Caco-2 (cell line): ENCODE measurements at regions not wholly inside any gene's neighbourhood (a gene's known extent, or its start where the extent isn't known, plus 50 kb on each side); places are given as distances from the start of the nearest gene placed in this dataset.

Experiments
- BruUV-seq: library from RNA; stranded (reverse); fragments of 400-500 nt; replicated peaks from 2 replicates; lab custom pipeline; 2021; lab: Mats Ljungman, UMichigan
- CTCF ChIA-PET: fragments of 300-600 bp; sonication (Branson Sonifier 250); formaldehyde crosslinking; loops from one replicate; lab custom pipeline; 2022; ENCODE audit warnings: antibody characterized with exemption; lab: Charles Lee
- POLR2A ChIA-PET: fragments of 300-600 bp; sonication (Branson Sonifier 250); formaldehyde crosslinking; loops from one replicate; lab custom pipeline; 2022; ENCODE audit warnings: antibody characterized with exemption; lab: Charles Lee
- DNase-seq, 2 experiments: peaks; one replicate each; pipeline versions ENCODE4 v3.0.0 to v3.0.0-alpha.2; 2020 to 2022
- H3K27me3 ChIP-seq: replicated peaks from 2 replicates; pipeline ENCODE4 v1.6.0; 2011; ENCODE audit warnings: low read length; ENCODE audit not compliant: control insufficient read depth, insufficient read depth
- H3K36me3 ChIP-seq: 2 replicates; pipeline ENCODE4 v1.5.1; 2011; ENCODE audit warnings: low read length; ENCODE audit not compliant: control insufficient read depth, insufficient read depth
- H3K4me1 ChIP-seq: fragments of 250-450 bp; sonication (Bioruptor Pico); 2 replicates; pipeline ENCODE4 v1.5.1; 2020; ENCODE audit warnings: mild to moderate bottlenecking
- H3K4me3 ChIP-seq: 2 replicates; pipeline ENCODE4 v1.5.1; 2011; ENCODE audit warnings: low read depth, mild to moderate bottlenecking, control low read depth, low read length
- H3K9me3 ChIP-seq: fragments of 250-450 bp; sonication (Bioruptor Pico); 2 replicates; pipeline ENCODE4 v1.5.1; 2020; ENCODE audit warnings: mild to moderate bottlenecking, moderate library complexity
- H3K27ac Mint-ChIP-seq: one replicate; pipeline ENCODE4 v1.8.0; 2022; ENCODE audit warnings: mixed read lengths; ENCODE audit not compliant: unreplicated experiment
- H3K27me3 Mint-ChIP-seq: one replicate; pipeline ENCODE4 v1.8.0; 2022; ENCODE audit warnings: mixed read lengths; ENCODE audit not compliant: insufficient read depth, unreplicated experiment
- H3K36me3 Mint-ChIP-seq: one replicate; pipeline ENCODE4 v1.8.0; 2022; ENCODE audit warnings: mild to moderate bottlenecking, mixed read lengths; ENCODE audit not compliant: insufficient read depth, unreplicated experiment
- H3K4me1 Mint-ChIP-seq: one replicate; pipeline ENCODE4 v1.8.0; 2022; ENCODE audit warnings: low read depth, mixed read lengths; ENCODE audit not compliant: unreplicated experiment
- H3K4me3 Mint-ChIP-seq: one replicate; pipeline ENCODE4 v1.8.0; 2022; ENCODE audit warnings: mild to moderate bottlenecking, moderate library complexity, mixed read lengths; ENCODE audit not compliant: unreplicated experiment
- H3K9me3 Mint-ChIP-seq: one replicate; pipeline ENCODE4 v1.8.0; 2022; ENCODE audit warnings: mixed read lengths; ENCODE audit not compliant: unreplicated experiment
- intact Hi-C: fragments of 100-400 bp; cut with micrococcal nuclease; formaldehyde crosslinking; loops from one replicate; pipeline ENCODE4 v1.10.0; 2022; ENCODE audit not compliant: unreplicated experiment
- TF ChIP-seq, protein P1 (sequence below), 2 experiments: fragments of 200-600 bp in 1 of 2; IDR thresholded peaks; 1 replicate in 1 of 2; 2 replicates in 1 of 2; pipeline versions ENCODE4 v1.5.1 to v1.8.0; 2011 to 2022; ENCODE audit warnings: antibody characterized with exemption in 1 of 2, control low read depth in 1 of 2, inconsistent platforms in 1 of 2, low read depth in 1 of 2, low read length in 1 of 2, mild to moderate bottlenecking in 1 of 2, moderate library complexity in 1 of 2; ENCODE audit not compliant: insufficient read depth in 1 of 2, severe bottlenecking in 1 of 2, unreplicated experiment in 1 of 2

- ChIA-PET CTCF (no interaction called here), POLR2A (no interaction called here)
- H3K27me3 ChIP-seq, result no peaks in the 10 kb centered on the region
Measured at GRCh38 chr2:145064511-145064910, 544.6 kb upstream of the ZEB2 start.

DNA sequence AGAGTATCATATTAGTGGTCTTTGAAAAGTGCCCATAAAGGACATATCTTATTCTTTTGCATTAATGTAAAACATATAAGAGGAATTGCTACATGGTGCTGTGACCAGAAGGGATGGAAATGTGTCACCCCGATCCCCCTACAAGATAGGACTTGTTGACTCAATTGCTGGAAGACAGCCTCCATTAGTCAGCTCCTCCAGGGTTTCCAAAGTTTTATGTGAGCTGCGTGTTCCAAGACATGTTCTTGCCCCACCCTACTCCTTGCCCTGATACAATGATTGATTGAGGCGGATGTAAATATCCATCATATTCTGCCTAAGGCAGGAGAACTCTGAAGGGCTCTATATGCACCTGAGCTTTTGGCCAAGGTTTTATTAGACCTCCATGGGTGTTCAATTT is 541.0 kb upstream of the ZEB2 start:
- TF ChIP-seq, protein P1, sequence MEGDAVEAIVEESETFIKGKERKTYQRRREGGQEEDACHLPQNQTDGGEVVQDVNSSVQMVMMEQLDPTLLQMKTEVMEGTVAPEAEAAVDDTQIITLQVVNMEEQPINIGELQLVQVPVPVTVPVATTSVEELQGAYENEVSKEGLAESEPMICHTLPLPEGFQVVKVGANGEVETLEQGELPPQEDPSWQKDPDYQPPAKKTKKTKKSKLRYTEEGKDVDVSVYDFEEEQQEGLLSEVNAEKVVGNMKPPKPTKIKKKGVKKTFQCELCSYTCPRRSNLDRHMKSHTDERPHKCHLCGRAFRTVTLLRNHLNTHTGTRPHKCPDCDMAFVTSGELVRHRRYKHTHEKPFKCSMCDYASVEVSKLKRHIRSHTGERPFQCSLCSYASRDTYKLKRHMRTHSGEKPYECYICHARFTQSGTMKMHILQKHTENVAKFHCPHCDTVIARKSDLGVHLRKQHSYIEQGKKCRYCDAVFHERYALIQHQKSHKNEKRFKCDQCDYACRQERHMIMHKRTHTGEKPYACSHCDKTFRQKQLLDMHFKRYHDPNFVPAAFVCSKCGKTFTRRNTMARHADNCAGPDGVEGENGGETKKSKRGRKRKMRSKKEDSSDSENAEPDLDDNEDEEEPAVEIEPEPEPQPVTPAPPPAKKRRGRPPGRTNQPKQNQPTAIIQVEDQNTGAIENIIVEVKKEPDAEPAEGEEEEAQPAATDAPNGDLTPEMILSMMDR (IDR thresholded peaks at IDR 0.05; ENCODE audit: insufficient read depth in 1 of 2, low read depth in 1 of 2, low read length in 1 of 2, severe bottlenecking in 1 of 2, unreplicated experiment in 1 of 2), result no peak
- no peak overlapping the region for H3K4me3 Mint-ChIP-seq
- no peaks in the 10 kb centered on the region for H3K4me1 Mint-ChIP-seq
- Histone ChIP-seq H3K36me3 (no peaks in the 10 kb centered on the region), H3K4me1 (no peaks in the 10 kb centered on the region), H3K4me3 (no peak overlapping the region), H3K9me3 (no peaks in the 10 kb centered on the region; the same call in 1 of the 2 replicates), H3K27me3 (no peaks in the 10 kb centered on the region)
- no peaks in the 10 kb centered on the region for H3K36me3 Mint-ChIP-seq
- H3K9me3 Mint-ChIP-seq, result peaks cover 10% of the 10 kb centered on the region
- ChIA-PET CTCF (no interaction called here), POLR2A (no interaction called here)
- intact Hi-C loops, result no loop called here
- BruUV-seq, result no TSS peak
- no peaks in the 10 kb centered on the region for H3K27me3 Mint-ChIP-seq
- DNase-seq, result no peak
- H3K27ac Mint-ChIP-seq, result no peak overlapping the region

More at GRCh38 chr2:145064511-145064910, 544.6 kb upstream of the ZEB2 start:
- H3K4me3 Mint-ChIP-seq, result no peak overlapping the region
- no TSS peak for BruUV-seq
- H3K4me1 ChIP-seq, result no peaks in the 10 kb centered on the region
- DNase-seq, result no peak
- no peaks in the 10 kb centered on the region; the same call in 1 of the 2 replicates for H3K9me3 ChIP-seq
- TF ChIP-seq, protein P1 (IDR thresholded peaks at IDR 0.05; ENCODE audit: insufficient read depth in 1 of 2, low read depth in 1 of 2, low read length in 1 of 2, severe bottlenecking in 1 of 2, unreplicated experiment in 1 of 2), result no peak
- no peaks in the 10 kb centered on the region for H3K36me3 ChIP-seq
- no peak overlapping the region for H3K4me3 ChIP-seq
- no peaks in the 10 kb centered on the region for H3K36me3 Mint-ChIP-seq
- H3K27ac Mint-ChIP-seq, result no peak overlapping the region
- intact Hi-C loops, result no loop called here
- no peaks in the 10 kb centered on the region for H3K4me1 Mint-ChIP-seq
- peaks cover 10% of the 10 kb centered on the region for H3K9me3 Mint-ChIP-seq
- no peaks in the 10 kb centered on the region for H3K27me3 Mint-ChIP-seq

GRCh38 chr2:145059914-145060313 is 540.0 kb upstream of the ZEB2 start:
- Mint-ChIP-seq H3K36me3 (no peaks in the 10 kb centered on the region), H3K4me1 (no peaks in the 10 kb centered on the region), H3K4me3 (no peak overlapping the region), H3K27me3 (no peaks in the 10 kb centered on the region), H3K9me3 (peaks cover 10% of the 10 kb centered on the region), H3K27ac (no peak overlapping the region)
- intact Hi-C loops, result no loop called here
- Histone ChIP-seq H3K4me1 (no peaks in the 10 kb centered on the region), H3K36me3 (no peaks in the 10 kb centered on the region), H3K27me3 (no peaks in the 10 kb centered on the region), H3K9me3 (no peaks in the 10 kb centered on the region; the same call in 1 of the 2 replicates), H3K4me3 (no peak overlapping the region)
- no TSS peak for BruUV-seq
- no peak for DNase-seq
- POLR2A ChIA-PET, result interaction anchor here (0.6 kb wide), 1 partner anchor 352 kb away, joined by 3 read pairs; no protein-coding TSS in a partner anchor
- CTCF ChIA-PET, result no interaction called here
- TF ChIP-seq, protein P1 (IDR thresholded peaks at IDR 0.05; ENCODE audit: insufficient read depth in 1 of 2, low read depth in 1 of 2, low read length in 1 of 2, severe bottlenecking in 1 of 2, unreplicated experiment in 1 of 2), result no peak
